ENCODE measurements at regions not wholly inside any gene's neighbourhood (a gene's known extent, or its start where the extent isn't known, plus 50 kb on each side); places are given as distances from the start of the nearest gene placed in this dataset.

DNA sequence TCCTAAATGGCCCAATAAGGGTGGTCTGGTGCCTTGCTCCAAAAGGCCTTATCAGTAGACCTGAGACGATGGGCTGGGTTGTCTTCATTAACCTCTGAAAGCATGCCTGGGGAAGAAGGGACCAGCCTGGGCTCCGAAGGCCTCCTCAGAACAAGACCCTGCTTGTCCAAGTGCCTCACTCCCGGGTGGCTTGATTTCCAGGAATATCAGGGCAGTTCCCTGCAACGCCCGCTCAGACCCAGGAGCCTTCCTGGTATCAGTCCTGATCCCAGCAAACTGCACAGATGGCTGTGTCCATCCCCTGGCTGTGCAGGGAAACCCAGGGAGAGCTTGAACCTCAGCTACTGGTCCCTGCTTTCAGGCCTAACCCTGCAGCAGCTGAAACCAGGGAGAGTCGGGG, 49.9 kb upstream of the CUX1 start:
- DNase-seq (ENCODE audit: low spot score) = no peak
- H3K9me3 ChIP-seq (ENCODE audit: severe bottlenecking) = no peaks in the 10 kb centered on the region
- no peak overlapping the region for H3K4me3 ChIP-seq (ENCODE audit: severe bottlenecking)
- no peaks in the 10 kb centered on the region for H3K27me3 ChIP-seq (ENCODE audit: insufficient read depth, poor library complexity, severe bottlenecking)
- TF ChIP-seq CTCF (IDR thresholded peaks at IDR 0.05; ENCODE audit: poor library complexity, severe bottlenecking) = no peak
- peak; percentile 70; the same call in 2 of the 3 replicates for ATAC-seq (ENCODE audit: low read depth)
- H3K27ac ChIP-seq (ENCODE audit: poor library complexity, severe bottlenecking) = no peak overlapping the region
- H3K36me3 ChIP-seq (ENCODE audit: low read depth) = no peaks in the 10 kb centered on the region
- H3K4me1 ChIP-seq (ENCODE audit: insufficient read depth, poor library complexity, severe bottlenecking) = peaks cover 6% of the 10 kb centered on the region
